Left lobe of liver (tissue), 2 donors: ENCODE measurements at regions not wholly inside any gene's neighbourhood (a gene's known extent, or its start where the extent isn't known, plus 50 kb on each side); places are given as distances from the start of the nearest gene placed in this dataset.

ENCODE experiments used
- ATAC-seq: fragments of 200-7000 bp; cut with Tn5 transposase; one replicate; pipeline ENCODE4 v1.9.1; 2020; ENCODE audit warnings: mild to moderate bottlenecking, moderate library complexity
- DNase-seq: peaks from one replicate; pipeline ENCODE4 v3.0.0-alpha.2; 2020; ENCODE audit warnings: low spot score
- donor health status: DM: no; HTN: no; CAD: no; lungs with moderate emphysema.
- donor health status: DM: no; HTN: yes; CAD: no.

GRCh38 chr18:51999351-51999750 is 340.6 kb upstream of the DCC start:
- ATAC-seq (no peak), DNase-seq (no peak)

- no peak for ATAC-seq
- DNase-seq = no peak
Measured at GRCh38 chr18:52000435-52000834, 339.6 kb upstream of the DCC start.

GRCh38 chr18:52001106-52001505 is 338.9 kb upstream of the DCC start:
- ATAC-seq = no peak
- no peak for DNase-seq

- DNase-seq (no peak), ATAC-seq (no peak)
Measured at GRCh38 chr18:52002600-52002999, 337.4 kb upstream of the DCC start.

- no peak for DNase-seq
- ATAC-seq = no peak
Measured at GRCh38 chr18:52007105-52007504, 332.9 kb upstream of the DCC start.

GRCh38 chr18:52008330-52008729 is 331.7 kb upstream of the DCC start:
- no peak for ATAC-seq
- DNase-seq = no peak

- ATAC-seq (no peak), DNase-seq (no peak)
Measured at GRCh38 chr18:52008736-52009135, 331.3 kb upstream of the DCC start.

GRCh38 chr18:52009958-52010357 is 330.0 kb upstream of the DCC start:
- ATAC-seq (no peak), DNase-seq (no peak)

- ATAC-seq (no peak), DNase-seq (no peak)
Measured at GRCh38 chr18:52045946-52046675, 293.9 kb upstream of the DCC start.

GRCh38 chr18:52046842-52047241 is 293.2 kb upstream of the DCC start:
- DNase-seq (no peak), ATAC-seq (no peak)

- no peak for ATAC-seq
- DNase-seq = no peak
Measured at GRCh38 chr18:52054324-52054723, 285.7 kb upstream of the DCC start.

GRCh38 chr18:52060607-52061304 is 279.2 kb upstream of the DCC start:
- ATAC-seq (no peak), DNase-seq (no peak)

GRCh38 chr18:52063923-52064322 is 276.1 kb upstream of the DCC start:
- no peak for DNase-seq
- no peak for ATAC-seq

- DNase-seq (no peak), ATAC-seq (no peak)
Measured at GRCh38 chr18:52069201-52069600, 270.8 kb upstream of the DCC start.

- no peak for ATAC-seq
- DNase-seq = no peak
Measured at GRCh38 chr18:52070291-52070756, 269.7 kb upstream of the DCC start.

- DNase-seq = no peak
- ATAC-seq = no peak
Measured at GRCh38 chr18:52077251-52077983, 262.6 kb upstream of the DCC start.

GRCh38 chr18:52082246-52082645 is 257.8 kb upstream of the DCC start:
- no peak for DNase-seq
- no peak for ATAC-seq

GRCh38 chr18:52087140-52087539 is 252.9 kb upstream of the DCC start:
- ATAC-seq = no peak
- DNase-seq = no peak

GRCh38 chr18:52090005-52090404 is 250.0 kb upstream of the DCC start:
- ATAC-seq = no peak
- no peak for DNase-seq

- ATAC-seq (no peak), DNase-seq (no peak)
Measured at GRCh38 chr18:52093171-52093570, 246.8 kb upstream of the DCC start.

- DNase-seq (no peak), ATAC-seq (no peak)
Measured at GRCh38 chr18:52118684-52119083, 221.3 kb upstream of the DCC start.
